ENCODE measurements at regions not wholly inside any gene's neighbourhood (a gene's known extent, or its start where the extent isn't known, plus 50 kb on each side); places are given as distances from the start of the nearest gene placed in this dataset.

DNA sequence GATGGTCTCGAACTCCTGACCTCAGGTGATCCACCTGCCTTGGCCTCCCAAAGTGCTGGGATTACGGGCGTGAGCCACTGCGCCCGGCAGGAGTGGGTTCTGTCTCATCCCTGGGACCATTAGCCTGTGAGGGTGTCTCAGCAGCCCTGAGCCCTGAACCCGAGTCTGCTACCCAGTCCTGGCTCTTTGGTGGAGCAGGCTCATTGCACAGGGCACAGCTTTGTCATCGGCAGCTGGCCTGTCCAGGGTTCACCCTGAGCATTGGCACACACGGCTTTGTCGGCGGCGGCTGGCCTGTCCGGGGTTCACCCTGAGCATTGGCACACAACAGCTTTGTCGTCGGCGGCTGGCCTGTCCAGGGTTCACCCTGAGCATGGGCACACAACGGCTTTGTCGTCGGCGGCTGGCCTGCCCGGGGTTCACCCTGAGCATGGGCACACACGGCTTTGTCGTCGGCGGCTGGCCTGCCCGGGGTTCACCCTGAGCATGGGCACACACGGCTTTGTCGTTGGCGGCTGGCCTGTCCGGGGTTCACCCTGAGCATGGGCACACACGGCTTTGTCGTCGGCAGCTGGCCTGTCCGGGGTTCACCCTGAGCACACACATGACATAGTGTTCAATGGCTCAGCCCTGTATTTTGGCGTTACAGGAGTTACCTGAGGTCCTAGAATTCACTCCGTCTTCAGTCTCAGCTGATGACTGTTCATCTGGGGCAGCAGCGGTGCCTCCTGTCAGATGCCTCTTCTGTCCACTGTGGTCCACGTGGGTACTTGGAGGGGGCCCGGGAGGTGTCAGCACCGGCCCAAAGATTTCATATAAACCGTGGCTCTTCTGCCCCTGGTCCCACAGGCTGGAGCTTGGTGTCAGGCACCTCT is 1082.5 kb downstream of the BRD1 start:
- in situ Hi-C loops (cut with MboI) = no loop called here
- Histone ChIP-seq H2AFZ (no peak overlapping the region), H3K27ac (no peak overlapping the region), H3K9me2 (ENCODE audit: insufficient read depth) (no peaks in the 10 kb centered on the region), H3K79me2 (ENCODE audit: insufficient read depth) (no peaks in the 10 kb centered on the region), H3K36me3 (ENCODE audit: low read depth) (no peaks in the 10 kb centered on the region), H3K27me3 (replicated peaks; ENCODE audit: insufficient read depth) (no peaks in the 10 kb centered on the region), H3K4me2 (ENCODE audit: unreplicated experiment) (no peak overlapping the region), H3K4me1 (ENCODE audit: insufficient read depth) (no peaks in the 10 kb centered on the region), H3K4me3 (no peak overlapping the region), H4K20me1 (ENCODE audit: insufficient read depth) (no peaks in the 10 kb centered on the region), H3F3A (ENCODE audit: insufficient read depth) (no peaks in the 10 kb centered on the region), H3K9me3 (ENCODE audit: low read depth) (no peaks in the 10 kb centered on the region), H3K9ac (no peak overlapping the region)
- TF ChIP-seq EZH2phosphoT487 (IDR thresholded peaks at IDR 0.05; ENCODE audit: insufficient read depth, low read depth) (no peak), EZH2 (IDR thresholded peaks at IDR 0.05; ENCODE audit: insufficient read depth, poor library complexity, severe bottlenecking) (no peak)
- DNase-seq = no peak
- 73 to 75% methylated on average over 30 to 38 of the region's 40 CpGs for WGBS, 2 experiments (ENCODE audit: low coverage in 1 of 2, low lambda C conversion rate in 2 of 2, missing lambda C conversion rate in 2 of 2)

DNA sequence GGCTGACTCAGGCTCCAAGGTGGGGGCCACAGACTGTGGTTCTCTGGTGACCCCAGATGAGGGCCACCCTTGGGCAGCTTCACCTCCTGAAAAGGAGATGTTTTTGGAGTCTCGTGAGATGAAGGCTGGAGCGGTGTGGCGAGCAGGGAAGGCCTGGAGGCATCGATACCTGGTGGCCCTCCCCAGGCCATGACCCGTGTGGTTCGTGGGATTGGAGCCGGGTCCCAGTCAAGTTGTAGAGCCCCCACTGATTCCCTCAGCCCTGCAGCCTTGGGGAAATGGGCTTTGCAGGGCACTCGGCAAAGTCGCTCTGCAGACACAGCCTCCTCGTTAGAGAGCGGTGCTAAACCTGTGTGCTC is 1083.4 kb downstream of the BRD1 start:
- Histone ChIP-seq H3K4me1 (ENCODE audit: insufficient read depth) (no peaks in the 10 kb centered on the region), H3K4me2 (ENCODE audit: unreplicated experiment) (no peak overlapping the region), H4K20me1 (ENCODE audit: insufficient read depth) (no peaks in the 10 kb centered on the region), H3K9ac (no peak overlapping the region), H3K9me3 (ENCODE audit: low read depth) (no peaks in the 10 kb centered on the region), H3K36me3 (ENCODE audit: low read depth) (no peaks in the 10 kb centered on the region), H3K27me3 (replicated peaks; ENCODE audit: insufficient read depth) (no peaks in the 10 kb centered on the region), H3K79me2 (ENCODE audit: insufficient read depth) (no peaks in the 10 kb centered on the region), H3F3A (ENCODE audit: insufficient read depth) (no peaks in the 10 kb centered on the region), H3K27ac (no peak overlapping the region), H3K4me3 (no peak overlapping the region), H3K9me2 (ENCODE audit: insufficient read depth) (no peaks in the 10 kb centered on the region), H2AFZ (no peak overlapping the region)
- TF ChIP-seq EZH2 (IDR thresholded peaks at IDR 0.05; ENCODE audit: insufficient read depth, poor library complexity, severe bottlenecking) (no peak), EZH2phosphoT487 (IDR thresholded peaks at IDR 0.05; ENCODE audit: insufficient read depth, low read depth) (no peak)
- in situ Hi-C loops (cut with MboI) = no loop called here
- 80 to 82% methylated on average over 10 to 11 of the region's 11 CpGs for WGBS, 2 experiments (ENCODE audit: low coverage in 1 of 2, low lambda C conversion rate in 2 of 2, missing lambda C conversion rate in 2 of 2)
- DNase-seq = no peak

DNA sequence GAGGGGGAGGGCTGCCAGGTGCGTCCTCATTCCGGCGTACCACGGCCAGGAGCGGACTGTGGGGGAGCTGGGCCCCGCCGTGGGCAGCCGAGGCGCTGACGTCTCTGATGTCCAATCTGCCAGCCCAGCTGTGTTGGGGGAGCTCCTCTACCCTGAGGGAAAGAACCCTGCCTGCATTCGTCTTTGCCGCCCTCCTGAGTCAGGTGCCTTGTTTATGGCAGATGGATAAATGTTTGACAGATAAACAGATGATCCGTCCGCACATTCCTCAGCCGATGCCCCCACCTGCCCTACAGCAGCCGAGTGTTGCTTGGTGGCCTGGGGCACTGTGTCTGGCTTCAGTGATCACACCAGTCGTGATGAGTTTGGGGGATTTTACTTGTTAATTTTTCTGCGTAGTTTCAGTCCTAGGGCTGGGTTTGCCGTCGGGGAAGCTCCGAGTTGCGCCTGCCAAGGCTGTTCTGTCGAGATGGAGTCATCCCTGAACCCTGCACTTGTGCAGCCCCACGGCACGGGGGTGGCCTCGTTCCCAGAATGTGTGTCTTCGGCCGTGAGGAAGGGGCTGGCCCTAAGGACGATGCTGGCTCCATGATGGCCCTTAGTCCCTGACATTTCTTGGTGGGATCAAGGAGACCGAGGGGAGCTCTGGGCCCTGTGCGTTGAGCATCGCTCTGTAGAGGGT is 1083.9 kb downstream of the BRD1 start:
- WGBS, 2 experiments (ENCODE audit: low coverage in 1 of 2, low lambda C conversion rate in 2 of 2, missing lambda C conversion rate in 2 of 2) = 75 to 76% methylated on average over 27 to 32 of the region's 32 CpGs
- no peaks in the 10 kb centered on the region for H3K9me3 ChIP-seq (ENCODE audit: low read depth)
- H4K20me1 ChIP-seq (ENCODE audit: insufficient read depth) = no peaks in the 10 kb centered on the region
- no peak for DNase-seq
- H3K4me1 ChIP-seq (ENCODE audit: insufficient read depth) = no peaks in the 10 kb centered on the region
- TF ChIP-seq EZH2phosphoT487 (IDR thresholded peaks at IDR 0.05; ENCODE audit: insufficient read depth, low read depth) (no peak), EZH2 (IDR thresholded peaks at IDR 0.05; ENCODE audit: insufficient read depth, poor library complexity, severe bottlenecking) (no peak)
- H2AFZ ChIP-seq = no peak overlapping the region
- no peaks in the 10 kb centered on the region for H3K79me2 ChIP-seq (ENCODE audit: insufficient read depth)
- no peak overlapping the region for H3K9ac ChIP-seq
- no peak overlapping the region for H3K4me2 ChIP-seq (ENCODE audit: unreplicated experiment)
- H3K27me3 ChIP-seq (replicated peaks; ENCODE audit: insufficient read depth) = no peaks in the 10 kb centered on the region
- in situ Hi-C loops (cut with MboI) = no loop called here
- no peak overlapping the region for H3K27ac ChIP-seq
- no peak overlapping the region for H3K4me3 ChIP-seq
- H3F3A ChIP-seq (ENCODE audit: insufficient read depth) = no peaks in the 10 kb centered on the region
- H3K36me3 ChIP-seq (ENCODE audit: low read depth) = no peaks in the 10 kb centered on the region
- H3K9me2 ChIP-seq (ENCODE audit: insufficient read depth) = no peaks in the 10 kb centered on the region

DNA sequence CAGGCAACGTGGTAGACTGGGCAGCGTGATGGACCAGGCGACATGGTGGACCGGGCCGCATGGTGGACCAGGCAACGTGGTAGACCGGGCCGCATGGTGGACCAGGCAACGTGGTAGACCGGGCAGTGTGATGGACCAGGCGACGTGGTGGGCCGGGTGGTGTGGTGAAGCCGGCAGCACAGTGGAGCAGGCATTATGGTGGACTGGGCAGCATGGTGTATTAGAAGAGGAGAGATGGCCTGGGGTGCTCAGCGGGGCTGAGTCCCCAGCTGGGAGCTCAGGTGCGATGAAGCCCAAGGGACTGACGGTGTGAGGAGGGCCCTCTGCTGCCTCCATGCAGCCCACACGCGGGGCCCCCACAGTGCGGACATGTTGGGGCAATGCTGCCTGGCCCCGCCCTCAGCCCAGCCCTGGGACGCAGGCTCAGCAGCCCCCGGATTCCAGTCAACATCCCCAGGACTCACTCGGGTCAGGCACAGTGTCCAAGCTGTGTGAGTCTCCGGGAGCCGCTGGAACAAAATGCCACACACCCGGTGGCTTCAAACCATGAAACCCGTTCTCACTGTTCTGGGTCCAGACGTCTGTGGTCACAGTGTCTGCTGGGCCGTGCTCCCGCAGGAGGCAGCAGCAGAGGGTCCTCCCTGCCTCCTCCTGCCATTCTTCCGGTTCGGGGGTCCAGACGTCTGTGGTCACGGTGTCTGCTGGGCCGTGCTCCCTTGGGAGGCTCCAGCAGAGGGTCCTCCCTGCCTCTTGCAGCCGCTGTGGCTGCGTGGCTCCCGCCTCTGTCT is 1084.9 kb downstream of the BRD1 start:
- no peak overlapping the region for H3K4me2 ChIP-seq (ENCODE audit: unreplicated experiment)
- H4K20me1 ChIP-seq (ENCODE audit: insufficient read depth) = no peaks in the 10 kb centered on the region
- no peaks in the 10 kb centered on the region for H3K9me2 ChIP-seq (ENCODE audit: insufficient read depth)
- H2AFZ ChIP-seq = no peak overlapping the region
- H3F3A ChIP-seq (ENCODE audit: insufficient read depth) = no peaks in the 10 kb centered on the region
- no peaks in the 10 kb centered on the region for H3K36me3 ChIP-seq (ENCODE audit: low read depth)
- in situ Hi-C loops (cut with MboI) = no loop called here
- no peaks in the 10 kb centered on the region for H3K79me2 ChIP-seq (ENCODE audit: insufficient read depth)
- H3K9ac ChIP-seq = no peak overlapping the region
- H3K27me3 ChIP-seq (replicated peaks; ENCODE audit: insufficient read depth) = no peaks in the 10 kb centered on the region
- H3K27ac ChIP-seq = no peak overlapping the region
- TF ChIP-seq EZH2phosphoT487 (IDR thresholded peaks at IDR 0.05; ENCODE audit: insufficient read depth, low read depth) (no peak), EZH2 (IDR thresholded peaks at IDR 0.05; ENCODE audit: insufficient read depth, poor library complexity, severe bottlenecking) (no peak)
- H3K9me3 ChIP-seq (ENCODE audit: low read depth) = no peaks in the 10 kb centered on the region
- DNase-seq = no peak
- no peaks in the 10 kb centered on the region for H3K4me1 ChIP-seq (ENCODE audit: insufficient read depth)
- H3K4me3 ChIP-seq = no peak overlapping the region
- WGBS, 2 experiments (ENCODE audit: low coverage in 1 of 2, low lambda C conversion rate in 2 of 2, missing lambda C conversion rate in 2 of 2) = 76 to 80% methylated on average over 32 to 35 of the region's 39 CpGs
